ENCODE measurements at regions not wholly inside any gene's neighbourhood (a gene's known extent, or its start where the extent isn't known, plus 50 kb on each side); places are given as distances from the start of the nearest gene placed in this dataset.
"Not testable (repeated sequence)": the region's sequence is repeated elsewhere in the genome, so short reads cannot be mapped to it uniquely, and the experiment has no call there.

DNA sequence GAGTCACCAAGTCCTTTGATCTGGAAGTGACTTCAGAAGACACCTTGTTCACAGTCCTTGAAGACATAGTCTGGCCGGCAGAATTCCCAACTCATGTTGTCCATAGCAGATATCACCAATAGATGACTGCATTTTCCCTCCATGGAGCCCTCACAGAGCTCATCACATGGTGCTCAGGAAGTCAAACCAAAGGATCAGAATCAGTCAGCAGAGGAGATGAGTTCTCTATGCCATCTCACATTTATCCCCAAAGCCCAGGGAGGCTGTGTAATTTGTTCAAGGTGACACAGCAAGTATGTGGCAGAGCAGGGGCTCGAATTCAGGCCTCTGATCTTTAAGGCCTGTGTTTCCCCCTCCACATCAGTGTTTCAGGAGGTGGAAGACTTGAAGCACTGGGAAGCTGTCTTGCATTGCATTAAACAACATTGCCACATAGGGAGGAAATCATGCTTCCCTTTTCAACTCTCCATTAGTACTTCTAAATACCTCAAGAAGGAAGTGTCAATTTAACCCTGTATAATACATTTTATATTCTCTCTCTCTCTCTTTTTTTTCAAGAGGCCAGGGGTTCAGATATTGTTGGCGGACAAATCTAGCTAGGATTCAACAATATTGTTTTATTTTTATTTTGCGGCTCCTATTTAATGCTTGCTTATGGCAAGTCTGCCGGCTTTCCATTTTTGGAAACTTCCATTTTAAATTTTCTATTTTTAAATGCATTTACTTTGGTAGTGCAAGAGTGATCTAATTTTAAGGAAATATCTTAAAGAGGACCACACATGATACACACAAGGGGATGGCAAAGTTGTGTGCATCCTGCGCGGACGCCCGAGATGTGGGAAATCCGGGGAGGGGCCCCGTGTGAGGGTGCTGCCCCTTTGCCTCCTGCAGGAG, 61.9 kb downstream of the NPIPB5 start:
- not testable (repeated sequence) for DNase-seq (ENCODE audit: low read depth, low spot score)

DNA sequence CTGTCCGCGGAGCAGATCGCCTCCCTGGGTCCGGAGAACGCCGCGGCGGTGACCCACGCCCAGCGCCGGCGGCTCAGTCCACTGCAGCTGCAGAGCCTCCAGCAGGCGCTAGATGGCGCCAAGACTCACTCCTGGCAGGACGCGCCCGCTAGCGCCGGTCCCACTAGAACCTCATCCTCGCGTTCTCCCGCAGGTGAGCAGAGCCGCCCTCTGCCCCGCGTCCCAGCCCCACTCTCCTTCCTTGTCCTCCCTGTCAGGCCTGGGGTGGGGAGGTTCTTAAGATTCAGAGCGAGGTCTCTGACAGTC, 62.5 kb downstream of the NPIPB5 start:
- DNase-seq (ENCODE audit: low read depth, low spot score) = not testable (repeated sequence)

DNA sequence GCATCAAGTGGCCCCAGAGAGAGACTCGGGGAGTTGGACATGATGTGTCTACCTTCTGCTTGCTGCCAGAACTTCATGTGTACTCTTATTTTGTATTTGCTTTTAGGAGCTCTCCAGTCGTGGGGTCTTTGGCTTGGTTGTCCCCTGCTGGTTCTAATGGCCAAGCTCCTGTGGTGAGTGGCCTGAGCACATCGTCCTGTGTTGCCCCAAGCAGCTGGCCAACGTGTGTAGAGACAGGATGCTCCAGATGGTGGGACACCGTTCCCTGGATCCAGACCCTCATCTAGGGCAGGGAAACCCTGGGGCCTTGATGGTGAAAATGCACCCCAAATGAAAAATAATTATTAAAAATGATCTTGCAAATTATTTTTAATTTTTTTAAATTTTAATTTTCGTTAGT, 65.8 kb downstream of the NPIPB5 start:
- not testable (repeated sequence) for DNase-seq (ENCODE audit: low read depth, low spot score)

DNA sequence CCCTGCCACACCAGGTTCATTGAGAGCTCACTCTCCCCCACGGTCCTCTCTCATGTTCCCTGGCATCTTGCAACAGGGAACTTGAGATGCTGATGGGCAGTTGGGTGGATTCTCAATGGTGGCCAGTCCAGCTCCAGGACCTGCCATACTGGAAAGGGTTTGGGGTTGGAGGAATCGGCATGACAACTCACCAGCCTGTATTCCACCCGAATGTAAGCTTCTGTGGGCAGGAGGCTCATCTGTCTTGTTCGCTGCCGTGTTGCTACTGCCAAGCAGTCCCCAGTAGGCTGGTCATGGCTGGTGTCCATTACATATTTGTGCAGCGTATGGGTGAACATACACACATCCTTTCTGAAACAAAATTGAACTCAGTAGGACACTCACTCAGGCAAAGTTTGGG, 72.5 kb downstream of the NPIPB5 start:
- not testable (repeated sequence) for DNase-seq (ENCODE audit: low read depth, low spot score)

DNA sequence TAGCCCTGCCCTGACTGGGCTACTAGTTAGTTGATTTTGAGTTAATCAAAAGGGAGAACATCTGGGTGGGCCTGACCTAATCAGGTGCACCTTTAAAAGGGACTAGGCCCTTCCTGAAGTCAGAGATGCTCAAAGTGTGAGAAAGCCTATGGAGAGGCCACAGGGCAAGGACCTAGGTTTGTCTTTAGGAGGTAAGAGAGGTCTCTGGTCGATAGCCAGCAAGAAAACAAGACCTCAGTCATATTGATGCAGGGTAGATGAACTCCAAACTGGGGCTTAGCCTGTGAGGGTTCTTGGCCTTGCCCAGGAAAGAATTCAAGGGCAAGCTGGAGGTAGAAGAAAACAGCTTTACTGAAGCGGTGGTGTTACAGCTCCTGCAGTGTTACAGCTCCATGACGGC, 73.8 kb downstream of the NPIPB5 start:
- not testable (repeated sequence) for DNase-seq (ENCODE audit: low read depth, low spot score)

DNA sequence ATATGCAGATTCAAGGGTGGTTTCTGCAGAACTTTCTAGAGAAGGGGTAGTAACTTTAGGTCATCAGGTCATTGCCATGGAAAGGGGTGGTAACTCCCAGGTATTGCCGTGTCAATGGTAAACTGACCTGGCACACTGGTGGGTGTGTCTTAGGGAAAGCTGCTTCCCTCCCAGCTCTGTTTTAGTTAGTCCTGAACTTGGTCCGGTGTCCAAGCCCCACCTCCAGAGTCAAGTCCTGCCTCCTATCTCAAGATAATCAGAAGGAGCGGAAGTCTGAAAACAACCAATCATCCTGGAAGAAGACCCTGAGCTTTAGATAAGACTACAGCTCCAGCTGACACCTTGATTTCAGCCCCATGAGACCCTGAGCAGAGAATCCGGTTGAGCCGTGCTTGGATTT, 74.2 kb downstream of the NPIPB5 start:
- DNase-seq (ENCODE audit: low read depth, low spot score) = not testable (repeated sequence)

GRCh38 chr16:22585431-22585830, 74.7 kb downstream of the NPIPB5 start:
- not testable (repeated sequence) for DNase-seq (ENCODE audit: low read depth, low spot score)

DNA sequence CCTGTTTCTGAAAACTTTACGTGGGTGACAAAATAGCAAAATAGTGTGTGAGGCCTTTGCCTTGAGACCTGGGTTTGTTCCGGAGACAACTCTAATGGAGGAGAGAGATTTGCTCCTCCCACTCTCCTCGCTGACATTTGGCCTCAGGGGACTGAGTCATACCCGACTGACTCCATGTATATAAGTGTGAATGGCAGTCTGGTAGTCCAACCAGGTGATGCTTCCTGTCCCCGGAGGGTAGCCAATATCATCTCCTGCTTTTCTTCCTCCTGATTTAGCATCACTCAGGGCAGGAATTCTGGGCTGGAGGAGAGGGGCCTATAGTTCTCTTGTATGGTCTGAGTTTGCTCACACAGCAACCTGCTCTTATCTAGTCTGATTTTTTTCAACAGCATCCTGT, 76.0 kb downstream of the NPIPB5 start:
- not testable (repeated sequence) for DNase-seq (ENCODE audit: low read depth, low spot score)

DNA sequence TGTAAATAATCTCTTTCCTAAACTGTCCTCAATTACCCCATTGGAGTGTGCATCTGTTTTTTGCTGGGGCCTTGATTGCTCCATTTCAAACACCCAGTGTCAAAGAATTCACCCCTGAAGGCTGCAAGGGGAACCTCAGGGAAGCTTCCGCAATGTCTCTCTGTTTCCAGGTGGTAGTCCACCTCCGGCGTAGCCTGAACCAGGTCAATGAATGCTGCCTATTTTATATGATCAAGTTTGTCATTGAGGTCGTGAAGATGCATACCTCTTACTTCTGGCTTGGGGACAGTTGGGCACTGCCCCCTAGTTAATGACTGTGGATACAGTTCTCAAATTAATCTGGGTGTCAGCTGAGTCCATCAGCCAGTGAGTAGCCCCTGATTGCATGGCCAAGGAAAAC, 79.1 kb downstream of the NPIPB5 start:
- DNase-seq (ENCODE audit: low read depth, low spot score) = not testable (repeated sequence)

DNA sequence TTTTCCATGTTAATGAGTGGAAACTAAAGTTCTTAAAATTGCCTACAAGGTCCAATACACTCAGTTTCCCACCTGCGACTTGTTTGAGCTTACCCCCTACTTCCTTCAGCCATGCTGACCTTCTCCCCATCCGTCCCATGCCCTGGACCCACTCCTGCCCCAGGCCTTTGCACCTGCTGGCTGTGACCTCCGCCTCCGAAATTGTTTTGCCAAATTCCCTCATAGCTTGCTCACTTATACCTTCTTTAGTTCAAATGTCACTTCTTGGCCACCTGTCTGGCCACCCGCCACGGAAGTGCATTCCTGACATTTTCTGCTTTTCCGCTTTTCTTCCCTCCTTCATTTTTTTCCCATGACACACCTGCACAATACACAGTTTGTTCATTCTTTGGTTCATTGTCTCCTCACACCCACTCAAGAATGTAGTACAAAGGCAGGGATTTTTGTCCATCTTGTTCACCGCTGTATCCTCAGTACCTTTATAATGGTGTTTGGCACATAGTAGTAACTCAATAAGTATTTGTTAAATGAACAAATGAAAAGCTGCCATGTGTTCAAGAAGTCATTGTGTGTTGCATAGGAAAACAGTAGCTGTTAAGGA, 85.9 kb downstream of the NPIPB5 start:
- not testable (repeated sequence) for DNase-seq (ENCODE audit: low read depth, low spot score)

DNA sequence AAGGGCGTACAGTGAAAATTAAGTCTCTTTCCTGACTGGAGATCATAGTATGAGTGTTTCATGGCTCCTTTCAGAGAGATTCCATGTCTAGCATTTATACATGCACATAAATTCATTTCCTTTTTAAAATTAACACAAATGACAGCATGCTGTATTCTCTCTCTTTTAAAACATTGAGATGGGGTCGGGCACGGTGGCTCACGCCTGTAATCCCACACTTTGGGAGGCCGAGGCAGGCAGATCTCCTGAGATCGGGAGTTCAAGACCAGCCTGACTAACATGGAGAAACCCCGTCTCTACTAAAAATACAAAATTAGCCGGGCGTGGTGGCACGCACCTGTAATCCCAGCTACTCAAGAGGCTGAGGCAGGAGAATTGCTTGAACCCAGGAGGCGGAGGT, 93.1 kb downstream of the NPIPB5 start:
- not testable (repeated sequence) for DNase-seq (ENCODE audit: low read depth, low spot score)

DNA sequence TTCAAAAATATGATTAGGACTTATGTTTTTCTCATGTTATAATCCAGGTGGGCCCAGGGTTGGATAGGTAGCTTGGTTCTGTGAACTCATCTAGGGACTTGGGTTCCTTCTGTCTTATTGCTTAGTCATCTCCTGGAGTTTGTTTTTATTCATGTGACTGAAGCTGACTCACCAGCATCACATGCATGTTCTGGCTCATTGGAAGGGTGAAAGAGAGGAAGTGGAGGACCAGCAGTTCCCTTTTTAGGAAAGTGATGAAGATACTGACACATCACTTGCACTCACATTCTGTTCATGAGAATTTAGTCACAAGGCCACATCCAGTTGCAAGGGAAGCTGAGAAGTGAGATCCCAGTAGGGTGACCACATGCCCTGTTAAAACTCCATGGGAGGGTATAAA, 95.9 kb downstream of the NPIPB5 start:
- DNase-seq (ENCODE audit: low read depth, low spot score) = not testable (repeated sequence)

DNA sequence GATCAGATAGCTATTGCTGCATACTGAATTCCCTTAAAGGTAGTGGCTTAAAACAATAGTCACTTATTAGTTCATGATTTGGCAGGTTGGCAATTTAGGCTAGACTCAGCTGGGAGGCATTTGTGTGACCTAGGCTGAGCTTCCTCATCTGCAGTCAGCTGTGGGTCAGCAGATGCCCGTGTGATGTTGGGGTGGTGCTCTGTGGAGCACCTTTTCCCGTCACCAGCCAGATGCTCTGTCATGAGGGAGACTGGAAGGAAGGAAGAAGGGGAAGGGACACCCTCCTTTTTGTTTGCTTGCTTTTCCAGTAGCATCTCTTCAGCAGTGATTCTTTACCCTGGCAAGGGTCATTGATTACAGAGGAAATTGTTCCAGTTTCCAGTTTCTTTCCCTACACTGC, 99.1 kb downstream of the NPIPB5 start:
- DNase-seq (ENCODE audit: low read depth, low spot score) = not testable (repeated sequence)

- DNase-seq (ENCODE audit: low read depth, low spot score) = not testable (repeated sequence)
Measured at GRCh38 chr16:22611128-22611527, 100.4 kb downstream of the NPIPB5 start.

DNA sequence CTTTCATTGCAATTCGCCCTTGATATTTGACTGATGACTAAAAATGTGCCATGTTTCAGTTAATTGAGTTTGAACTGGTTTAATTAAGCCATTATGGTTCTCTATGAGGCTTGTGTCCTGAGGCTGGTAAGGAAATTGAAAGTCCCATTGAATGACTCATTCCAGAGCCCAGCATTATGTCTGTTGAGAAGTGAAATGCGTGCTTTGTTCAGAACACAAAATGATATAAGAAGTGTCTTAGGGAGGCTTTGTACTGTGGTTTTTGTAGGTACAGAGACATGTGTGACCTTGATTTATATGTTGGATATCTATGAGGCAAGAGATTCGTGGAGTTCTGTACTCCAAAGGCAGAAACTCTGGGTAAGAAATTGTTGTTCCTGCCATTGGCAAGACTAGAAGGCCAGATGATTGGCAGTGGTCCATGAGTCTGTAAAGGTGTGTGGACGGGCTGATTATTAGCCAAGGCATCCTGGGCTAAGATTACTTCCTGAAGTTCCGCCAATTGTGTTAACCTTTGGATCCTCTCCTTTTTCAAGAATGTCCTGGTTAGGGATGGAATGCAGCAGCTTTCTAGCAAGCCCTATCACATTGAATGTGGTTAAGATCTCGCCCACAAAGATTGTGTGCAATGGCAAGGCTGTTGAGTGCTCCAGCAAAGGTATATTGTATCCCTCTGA, 103.7 kb downstream of the NPIPB5 start:
- no peak for DNase-seq (ENCODE audit: low read depth, low spot score)

- no peak for DNase-seq (ENCODE audit: low read depth, low spot score)
Measured at GRCh38 chr16:22618842-22619241, 108.2 kb downstream of the NPIPB5 start.

- DNase-seq (ENCODE audit: low read depth, low spot score) = no peak
Measured at GRCh38 chr16:22621586-22622155, 111.0 kb downstream of the NPIPB5 start.

DNA sequence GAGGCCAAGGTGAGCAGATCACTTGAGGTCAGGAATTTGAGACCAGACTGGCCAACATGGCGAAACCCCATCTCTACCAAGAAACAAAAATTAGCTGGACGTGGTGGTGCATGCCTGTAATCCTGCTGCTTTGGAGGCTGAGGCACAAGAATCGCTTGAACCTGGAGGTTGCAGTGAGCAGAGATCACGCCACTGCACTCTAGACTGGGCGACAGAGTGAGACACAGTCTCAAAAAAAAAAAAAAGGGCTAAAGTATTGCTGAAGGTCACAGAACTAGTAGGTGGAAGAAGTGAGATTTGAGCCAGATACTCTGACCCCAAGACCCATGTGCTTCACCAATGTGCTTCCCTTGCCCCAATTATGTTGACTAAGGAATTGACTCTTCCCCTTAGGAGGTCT, 112.0 kb downstream of the NPIPB5 start:
- DNase-seq (ENCODE audit: low read depth, low spot score) = no peak

GRCh38 chr16:22623351-22623781, 112.7 kb downstream of the NPIPB5 start:
- DNase-seq (ENCODE audit: low read depth, low spot score) = no peak

- no peak for DNase-seq (ENCODE audit: low read depth, low spot score)
Measured at GRCh38 chr16:22624038-22624799, 113.5 kb downstream of the NPIPB5 start.

- DNase-seq (ENCODE audit: low read depth, low spot score) = no peak
Measured at GRCh38 chr16:22624800-22625533, 114.3 kb downstream of the NPIPB5 start.
